ENCODE measurements at regions not wholly inside any gene's neighbourhood (a gene's known extent, or its start where the extent isn't known, plus 50 kb on each side); places are given as distances from the start of the nearest gene placed in this dataset.

- Histone ChIP-seq H3K27ac (ENCODE audit: low read depth, low read length) (no peak overlapping the region), H3K4ac (replicated peaks; ENCODE audit: insufficient read length, low read depth, low read length) (no peak overlapping the region), H3K14ac (ENCODE audit: insufficient read length) (no peak overlapping the region), H2BK120ac (replicated peaks; ENCODE audit: low read depth, low read length) (no peak overlapping the region), H3K9me3 (ENCODE audit: insufficient read depth in 2 of 2, low read depth in 1 of 2, low read length in 1 of 2) (no peaks in the 10 kb centered on the region), H2AK5ac (ENCODE audit: low read depth, low read length) (no peak overlapping the region), H3K4me1 (replicated peaks in 1 of 4; ENCODE audit: control insufficient read depth in 3 of 4, insufficient read depth in 4 of 4, low read length in 3 of 4) (no peaks in the 10 kb centered on the region), H3K27me3 (replicated peaks in 1 of 4; ENCODE audit: control insufficient read depth in 3 of 4, extremely low read depth in 1 of 4, insufficient read depth in 3 of 4, low read length in 3 of 4) (no peaks in the 10 kb centered on the region), H3K79me2 (ENCODE audit: control insufficient read depth in 1 of 2, insufficient read depth in 2 of 2, low read length in 2 of 2) (no peaks in the 10 kb centered on the region), H3K36me3 (ENCODE audit: control insufficient read depth in 2 of 4, insufficient read depth in 4 of 4, low read length in 3 of 4) (no peaks in the 10 kb centered on the region), H4K5ac (ENCODE audit: insufficient read length, low read depth, low read length) (no peak overlapping the region), H2BK5ac (ENCODE audit: low read depth, low read length) (no peak overlapping the region), H2BK15ac (ENCODE audit: low read length) (no peak overlapping the region), H2BK12ac (ENCODE audit: low read depth, low read length) (no peak overlapping the region), H3K56ac (replicated peaks; ENCODE audit: insufficient read length, low read depth, low read length) (no peak overlapping the region), H3K4me2 (ENCODE audit: insufficient read depth in 1 of 2, low read depth in 2 of 2, low read length in 2 of 2) (no peak overlapping the region), H3K23ac (ENCODE audit: insufficient read length) (no peak overlapping the region), H3K4me3 (ENCODE audit: extremely low read depth in 1 of 4, insufficient read depth in 2 of 4, low read depth in 3 of 4, low read length in 4 of 4) (no peak overlapping the region), H3K79me1 (ENCODE audit: low read depth, low read length) (no peaks in the 10 kb centered on the region), H2AFZ (ENCODE audit: low read length) (no peak overlapping the region), H3K9ac (replicated peaks in 1 of 4; ENCODE audit: extremely low read depth in 1 of 4, low read depth in 3 of 4, low read length in 3 of 4) (no peak overlapping the region), H4K20me1 (replicated peaks in 1 of 2; ENCODE audit: control insufficient read depth in 1 of 2, insufficient read depth in 2 of 2, low read length in 2 of 2) (no peaks in the 10 kb centered on the region), H3K23me2 (ENCODE audit: low read depth, low read length) (no peaks in the 10 kb centered on the region), H3K18ac (ENCODE audit: extremely low read depth, low read length) (no peak overlapping the region), H4K8ac (ENCODE audit: extremely low read depth, insufficient read depth, low read length) (no peak overlapping the region), H2BK20ac (ENCODE audit: low read length) (no peak overlapping the region), H4K91ac (replicated peaks; ENCODE audit: insufficient read length, low read length) (no peak overlapping the region)
- no peak for DNase-seq (ENCODE audit: low read depth in 1 of 2, low spot score in 2 of 2)
- no peak for FAIRE-seq
- CTCF ChIA-PET (ENCODE audit: partially characterized antibody) = no interaction called here
- WGBS, 2 experiments (ENCODE audit: extremely low coverage in 1 of 2, insufficient coverage in 1 of 2, insufficient read length in 1 of 2, insufficient replicate concordance in 2 of 2, low coverage in 1 of 2, low lambda C conversion rate in 2 of 2, missing lambda C conversion rate in 1 of 2) = 95% methylated on average over 2 of the region's 2 CpGs; no CpG with 5 or more reads in 1 of the 2 experiments
- TF ChIP-seq CHD2 (IDR thresholded peaks at IDR 0.05; ENCODE audit: low read length) = no peak
- TF ChIP-seq SUZ12 (IDR thresholded peaks at IDR 0.05; ENCODE audit: low read length) = no peak
- no peak for TF ChIP-seq GABPA (IDR thresholded peaks at IDR 0.05; ENCODE audit: borderline replicate concordance, insufficient read depth, low read length)
- no peak for TF ChIP-seq TAF1 (IDR thresholded peaks at IDR 0.05; ENCODE audit: low read depth, low read length)
- no peak for TF ChIP-seq JUND (IDR thresholded peaks at IDR 0.05; ENCODE audit: low read length)
- TF ChIP-seq SP2 (IDR thresholded peaks at IDR 0.05; ENCODE audit: low read length) = no peak
- TF ChIP-seq SIN3A (conservative IDR thresholded peaks at IDR 0.05 in 1 of 2, IDR thresholded peaks at IDR 0.05 in 1 of 2; ENCODE audit: low read depth in 1 of 2, low read length in 2 of 2) = no peak
- TF ChIP-seq RAD21 (IDR thresholded peaks at IDR 0.05 in 1 of 2, conservative IDR thresholded peaks at IDR 0.05 in 1 of 2; ENCODE audit: low read depth in 2 of 2, low read length in 2 of 2) = no peak
- no peak for TF ChIP-seq E2F6 (IDR thresholded peaks at IDR 0.05)
- no peak for TF ChIP-seq POU5F1 (IDR thresholded peaks at IDR 0.05; ENCODE audit: low read depth, low read length)
- POLR2A ChIA-PET (ENCODE audit: partially characterized antibody) = no interaction called here
Measured at GRCh38 chr10:36604316-36604715, 521.1 kb upstream of the ANKRD30A start.
